HepG2 (cell line): ENCODE measurements at regions not wholly inside any gene's neighbourhood (a gene's known extent, or its start where the extent isn't known, plus 50 kb on each side); places are given as distances from the start of the nearest gene placed in this dataset.

Experiments
- CCDC6 ChIP-seq: sonication (generic); formaldehyde crosslinking; IDR thresholded peaks from 2 replicates; pipeline ENCODE4 v1.8.1; 2022; ENCODE audit warnings: mild to moderate bottlenecking, missing genetic modification reagents, moderate library complexity
- GABPA ChIP-seq, 2 experiments: IDR thresholded peaks; 2 replicates each; pipeline ENCODE4 v1.6.1; 2011 to 2016; ENCODE audit warnings: low read depth in 2 of 2, low read length in 1 of 2, missing biosample characterization in 1 of 2, missing genetic modification characterization in 1 of 2
- GTF2F1 ChIP-seq: fragments of 150-350 bp; IDR thresholded peaks from 2 replicates; pipeline ENCODE4 v1.6.1; 2014; ENCODE audit warnings: low read length
- KDM5A ChIP-seq: fragments of 200-600 bp; sonication (generic); IDR thresholded peaks from 2 replicates; pipeline ENCODE4 v1.7.0; 2018; ENCODE audit warnings: antibody characterized with exemption, mild to moderate bottlenecking, low read length, borderline replicate concordance
- NR2C2 ChIP-seq: sonication (generic); formaldehyde crosslinking; IDR thresholded peaks from 2 replicates; pipeline ENCODE4 v1.4.0; 2020; ENCODE audit warnings: missing genetic modification reagents, mild to moderate bottlenecking, moderate library complexity, borderline replicate concordance
- PBX3 ChIP-seq: sonication (generic); formaldehyde crosslinking; IDR thresholded peaks from 2 replicates; pipeline ENCODE4 v1.8.1; 2023; ENCODE audit warnings: missing genetic modification reagents, inconsistent platforms, borderline replicate concordance
- SIN3A ChIP-seq: IDR thresholded peaks from 2 replicates; pipeline ENCODE4 v1.6.1; 2011; ENCODE audit warnings: low read depth, mild to moderate bottlenecking, control low read depth, low read length, borderline replicate concordance
- ZNF451 ChIP-seq: sonication (generic); formaldehyde crosslinking; IDR thresholded peaks from 2 replicates; pipeline ENCODE4 v1.5.0; 2020; ENCODE audit warnings: mild to moderate bottlenecking, missing genetic modification reagents
- ZNF766 ChIP-seq: sonication (generic); formaldehyde crosslinking; IDR thresholded peaks from 2 replicates; pipeline ENCODE4 v1.5.0; 2020; ENCODE audit warnings: missing genetic modification reagents, borderline replicate concordance
- ZNF773 ChIP-seq: sonication (generic); formaldehyde crosslinking; IDR thresholded peaks from 2 replicates; pipeline ENCODE4 v1.4.0; 2020; ENCODE audit warnings: missing genetic modification reagents, borderline replicate concordance

- TF ChIP-seq ZNF451 (no peak), CCDC6 (CRISPR knock-in tag) (no peak), SIN3A (no peak), GABPA (IDR thresholded peaks at IDR 0.05; ENCODE audit: low read depth, low read length) (no peak), GABPA (CRISPR knock-in tag; IDR thresholded peaks at IDR 0.05; ENCODE audit: low read depth) (no peak), ZNF773 (CRISPR knock-in tag) (no peak), ZNF766 (CRISPR knock-in tag) (no peak), NR2C2 (CRISPR knock-in tag) (no peak), GTF2F1 (no peak), PBX3 (no peak), KDM5A (no peak)
Observed at GRCh38 chr12:92297932-92298696, 152.5 kb upstream of the BTG1 start.
